DMS79 (cell line): ENCODE measurements at regions not wholly inside any gene's neighbourhood (a gene's known extent, or its start where the extent isn't known, plus 50 kb on each side); places are given as distances from the start of the nearest gene placed in this dataset.
"Not testable (repeated sequence)": the region's sequence is repeated elsewhere in the genome, so short reads cannot be mapped to it uniquely, and the experiment has no call there.

Source experiments
- DNase-seq: peaks from one replicate; lab custom pipeline; 2025; lab: John Stamatoyannopoulos, UW

DNA sequence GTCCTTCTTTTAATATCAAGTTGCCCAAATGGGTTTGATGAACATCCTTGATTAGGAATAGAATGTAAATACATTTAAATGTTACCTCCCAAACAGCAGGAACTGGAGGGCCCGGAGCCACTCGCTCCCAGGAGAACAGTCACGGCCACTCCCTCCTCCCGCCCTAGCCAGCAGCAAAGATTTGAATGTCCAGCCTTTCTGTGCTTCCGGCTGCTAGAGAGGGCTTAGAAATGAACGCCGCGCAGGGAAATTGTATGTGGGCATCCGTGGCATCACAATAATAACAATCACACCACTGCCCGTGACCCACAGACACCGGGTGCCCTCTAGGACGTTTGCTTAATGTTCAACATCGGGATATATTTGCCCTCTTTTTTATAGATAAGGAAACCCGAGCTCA is 164.9 kb upstream of the SALL3 start:
- DNase-seq = no peak

DNA sequence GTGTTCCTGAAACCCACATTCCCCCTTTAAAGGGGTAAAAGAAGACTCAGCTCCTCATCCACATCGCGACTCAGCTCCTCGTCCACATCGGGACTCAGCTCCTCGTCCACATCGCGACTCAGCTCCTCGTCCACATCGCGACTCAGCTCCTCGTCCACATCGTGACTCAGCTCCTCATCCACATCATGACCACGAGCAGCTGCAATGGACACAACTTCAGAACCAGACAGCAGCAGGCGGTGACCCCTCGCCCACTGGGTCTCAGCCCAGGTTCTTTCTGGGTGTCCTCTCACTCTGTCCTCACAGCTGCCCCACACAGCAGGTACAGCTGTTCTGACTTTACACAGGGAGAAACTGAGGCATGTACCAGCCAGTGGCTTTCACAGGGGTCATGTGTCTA is 163.5 kb upstream of the SALL3 start:
- DNase-seq = no peak

DNA sequence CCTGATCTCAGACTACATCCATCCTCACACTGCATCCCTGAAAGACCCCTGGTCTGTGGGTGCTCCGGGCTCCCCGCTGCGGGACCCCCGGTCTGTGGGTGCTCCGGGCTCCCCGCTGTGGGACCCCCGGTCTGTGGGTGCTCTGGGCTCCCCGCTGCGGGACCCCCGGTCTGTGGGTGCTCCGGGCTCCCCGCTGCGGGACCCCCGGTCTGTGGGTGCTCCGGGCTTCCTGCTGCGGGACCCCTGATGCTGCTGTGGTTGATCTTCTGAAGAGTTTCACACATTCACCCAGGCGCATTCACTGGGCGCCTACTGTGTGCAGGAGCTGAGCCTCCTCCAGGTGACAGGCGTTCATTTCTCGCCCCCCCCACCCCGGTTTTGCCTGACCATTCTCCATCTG is 162.7 kb upstream of the SALL3 start:
- no peak for DNase-seq

DNA sequence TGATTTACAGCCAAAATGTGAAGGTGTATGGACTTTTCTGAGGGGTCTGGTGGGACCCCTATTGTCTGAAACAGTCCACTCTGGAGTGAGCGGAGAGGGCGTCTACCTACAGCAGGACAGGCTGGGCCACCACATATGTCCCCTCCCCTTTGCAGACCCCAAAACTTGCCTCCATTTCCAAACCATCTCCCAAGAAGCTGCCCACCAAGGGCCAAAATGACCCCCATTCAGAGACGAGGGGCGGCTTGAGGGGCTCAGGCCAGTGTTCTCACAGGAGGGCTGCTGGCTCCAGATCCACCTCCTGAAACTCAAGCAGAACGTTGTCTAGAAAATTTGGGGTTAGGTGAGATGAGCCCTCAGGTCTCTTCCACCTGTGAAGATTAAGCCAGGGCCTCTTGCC is 161.1 kb upstream of the SALL3 start:
- DNase-seq = no peak

DNA sequence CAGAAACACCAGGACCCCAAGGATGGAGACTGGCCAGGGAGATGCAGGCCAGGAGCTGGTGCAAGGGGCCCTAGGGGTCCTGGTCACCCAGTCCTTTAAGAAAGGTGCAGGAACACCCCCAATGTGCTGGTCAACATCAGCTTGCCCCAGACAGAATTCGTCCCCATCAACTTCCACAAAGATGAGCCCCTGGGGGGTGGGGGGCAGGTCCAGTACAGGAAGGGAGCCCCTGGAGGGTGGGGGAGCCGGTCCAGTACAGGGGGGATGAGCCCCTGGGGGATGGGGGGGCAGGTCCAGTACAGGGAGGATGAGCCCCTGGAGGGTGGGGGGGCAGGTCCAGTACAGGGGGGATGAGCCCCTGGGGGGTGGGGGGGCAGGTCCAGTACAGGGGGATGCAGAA is 160.7 kb upstream of the SALL3 start:
- no peak for DNase-seq

DNA sequence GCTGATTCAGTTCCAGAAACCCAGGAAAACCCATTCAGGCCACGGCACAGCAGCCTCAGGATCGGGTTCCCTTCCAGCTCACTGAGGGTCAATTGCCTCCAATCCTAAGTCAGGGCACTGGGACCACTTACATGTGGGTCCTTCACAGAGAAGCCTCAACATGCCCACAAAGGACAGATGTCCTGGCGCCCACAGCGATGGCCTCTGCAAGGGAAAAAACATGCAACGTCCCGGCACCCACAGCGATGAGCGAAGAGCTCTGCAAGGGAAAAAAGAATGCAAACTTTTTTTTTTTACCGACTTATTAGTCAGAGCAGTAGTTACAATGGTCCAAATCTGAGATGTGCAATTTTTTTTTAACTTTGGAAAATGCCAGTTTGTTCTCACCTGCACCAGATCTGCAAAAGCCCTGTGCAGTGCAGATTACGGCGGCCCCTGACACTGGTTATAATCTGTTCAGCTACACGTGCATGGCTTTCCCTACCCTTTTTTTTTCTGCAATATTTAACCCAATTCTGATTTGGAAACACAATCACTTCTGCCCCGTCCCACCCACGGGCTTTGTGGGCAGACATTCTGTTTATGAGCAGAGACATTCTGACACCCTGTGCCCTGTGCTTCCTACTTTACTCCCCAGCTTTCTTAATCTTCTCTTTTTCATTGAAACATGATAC is 159.3 kb upstream of the SALL3 start:
- DNase-seq = no peak

DNA sequence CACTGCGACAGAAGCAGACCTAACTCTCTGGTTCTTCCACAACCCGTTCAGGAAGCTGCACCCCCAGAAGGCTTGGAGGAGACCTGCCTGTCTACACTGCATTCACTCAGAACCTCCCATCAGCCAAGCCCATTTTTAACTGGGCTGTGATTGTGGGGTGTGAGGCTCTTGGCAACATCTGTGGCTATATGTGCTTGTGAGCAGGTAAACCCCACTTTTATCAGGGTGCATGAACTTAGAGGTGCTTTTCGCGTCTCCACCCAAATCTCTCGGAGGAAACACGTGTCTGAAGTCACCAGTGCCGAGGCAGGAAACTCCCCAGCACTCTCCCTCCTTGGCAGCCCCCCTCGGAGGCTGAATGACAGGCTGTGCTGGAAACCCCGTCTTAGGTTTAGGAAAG is 158.2 kb upstream of the SALL3 start:
- DNase-seq = no peak

DNA sequence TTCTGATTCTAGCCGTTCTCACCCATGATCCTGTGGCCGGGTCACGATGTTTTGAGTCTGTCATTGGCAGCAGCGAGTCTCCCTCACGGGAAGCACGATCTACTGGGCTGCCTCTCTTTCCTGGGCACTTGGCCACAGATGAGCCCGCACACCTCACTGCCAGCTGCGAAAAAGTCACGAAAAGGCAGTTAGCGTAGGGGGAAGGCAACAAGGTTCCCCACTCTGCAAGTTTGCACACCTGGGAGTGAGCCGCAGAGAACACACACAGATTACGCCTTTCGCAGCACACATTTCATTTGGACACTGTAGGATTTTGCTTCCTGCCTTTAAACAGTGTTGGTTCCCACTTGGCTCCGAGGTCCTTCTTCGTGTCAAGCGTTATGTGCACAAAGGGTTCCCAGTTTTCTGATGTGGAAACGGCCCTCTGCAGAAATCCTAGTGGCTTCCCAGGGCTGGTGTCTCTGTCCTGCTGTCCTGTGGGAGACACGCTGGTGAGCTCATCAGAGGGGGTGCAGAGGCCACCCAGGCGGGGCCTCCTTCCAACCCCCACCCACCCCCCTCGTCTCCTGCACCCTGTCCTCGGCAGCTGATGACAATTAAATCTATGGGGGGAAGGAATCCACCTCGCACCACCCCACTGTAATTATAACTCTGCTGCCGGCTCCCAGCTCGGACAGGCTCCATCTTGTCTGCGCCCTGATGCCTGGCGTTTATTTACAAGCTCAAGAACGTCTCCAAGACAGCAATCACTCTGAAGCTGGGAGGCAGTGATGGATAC is 157.3 kb upstream of the SALL3 start:
- no peak for DNase-seq

DNA sequence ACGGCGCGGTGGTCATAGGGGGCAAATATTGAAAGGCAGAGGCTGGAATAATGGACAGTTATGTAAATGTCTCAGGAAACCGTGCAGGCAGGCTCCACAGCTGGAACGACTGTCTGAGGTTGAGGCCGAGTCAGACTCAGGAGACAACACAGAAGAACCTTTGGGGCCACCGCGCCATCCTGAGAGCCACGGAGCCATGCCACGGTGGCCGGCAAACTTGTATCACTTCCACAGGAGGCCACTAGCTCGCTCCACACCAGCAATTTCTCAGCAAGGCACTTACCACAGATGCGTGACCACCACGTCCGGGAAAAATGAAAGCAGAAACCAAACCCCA is 156.7 kb upstream of the SALL3 start:
- no peak for DNase-seq

DNA sequence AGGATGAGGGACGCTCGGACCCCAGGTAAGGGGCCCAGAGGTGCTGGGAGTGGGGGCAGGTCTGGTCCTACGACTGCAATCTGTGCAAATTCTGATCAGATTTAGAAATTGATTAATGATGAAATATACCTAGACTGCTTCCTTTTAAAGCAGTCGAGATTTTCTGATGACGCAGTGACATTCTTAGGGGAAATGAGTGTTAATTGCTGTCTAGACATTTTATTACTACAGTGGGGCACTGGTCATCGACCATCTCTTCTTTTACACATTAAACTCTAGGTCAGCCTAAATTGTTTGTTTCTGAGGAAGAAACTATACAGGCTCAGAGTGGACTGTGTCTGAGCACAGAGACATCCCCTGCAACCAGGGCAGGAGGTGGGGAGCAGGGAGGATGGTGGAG is 154.4 kb upstream of the SALL3 start:
- no peak for DNase-seq

DNA sequence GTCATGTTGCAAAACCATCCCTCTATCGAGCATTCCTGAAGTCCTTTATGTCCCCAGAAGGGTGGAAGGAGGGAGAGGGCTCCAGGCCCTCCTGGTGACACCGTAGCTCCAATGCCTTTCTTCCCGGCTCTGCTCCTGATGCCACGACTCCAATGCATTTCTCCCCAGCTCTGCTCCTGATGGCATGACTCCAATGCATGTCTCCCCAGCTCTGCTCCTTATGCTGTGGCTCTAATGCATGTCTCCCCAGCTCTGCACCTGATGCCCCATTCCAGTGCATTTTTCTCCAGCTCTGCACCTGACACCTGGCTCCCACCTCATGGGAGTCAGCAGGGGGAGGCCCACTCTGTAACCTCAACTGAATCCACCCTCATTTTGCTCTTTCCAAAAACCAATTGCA is 153.0 kb upstream of the SALL3 start:
- DNase-seq = no peak

DNA sequence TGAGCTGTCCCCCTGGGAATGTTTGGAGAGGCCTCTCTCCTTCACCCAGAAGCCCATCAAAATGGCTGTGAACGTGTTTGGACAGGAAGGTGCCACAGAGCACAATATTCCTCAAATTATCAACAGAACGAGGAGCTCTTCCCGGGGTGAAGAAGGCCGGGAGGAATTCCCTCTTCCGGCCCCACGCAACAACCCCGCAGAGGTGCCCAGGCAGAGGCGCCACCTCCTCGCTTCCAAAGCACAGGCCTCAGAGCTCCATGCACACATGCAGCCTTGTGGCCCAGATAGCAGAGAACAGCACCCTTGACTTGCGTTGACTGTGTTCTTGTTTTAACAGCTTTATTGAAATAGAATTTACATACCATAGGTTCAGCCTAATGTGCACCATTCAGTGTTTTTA is 152.5 kb upstream of the SALL3 start:
- DNase-seq = no peak

DNA sequence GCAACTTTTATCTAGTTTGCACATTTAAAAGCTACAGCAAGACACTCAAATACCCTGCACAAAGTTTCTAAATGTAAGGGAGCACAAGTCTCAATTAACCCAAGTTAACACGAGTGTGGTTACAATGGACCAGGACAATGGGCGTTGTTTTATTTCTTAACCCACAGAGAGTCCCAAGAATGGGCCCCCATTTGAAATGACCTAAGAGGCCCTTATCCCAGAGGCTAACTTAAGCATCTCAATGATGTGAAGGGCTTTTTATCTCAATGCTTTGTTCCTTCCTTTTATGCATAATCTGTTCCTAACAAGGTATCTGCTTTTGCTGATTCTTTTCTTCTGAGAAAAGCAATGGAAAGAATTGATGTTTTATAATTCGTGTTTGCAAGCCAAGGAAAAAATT is 151.5 kb upstream of the SALL3 start:
- DNase-seq = no peak

DNA sequence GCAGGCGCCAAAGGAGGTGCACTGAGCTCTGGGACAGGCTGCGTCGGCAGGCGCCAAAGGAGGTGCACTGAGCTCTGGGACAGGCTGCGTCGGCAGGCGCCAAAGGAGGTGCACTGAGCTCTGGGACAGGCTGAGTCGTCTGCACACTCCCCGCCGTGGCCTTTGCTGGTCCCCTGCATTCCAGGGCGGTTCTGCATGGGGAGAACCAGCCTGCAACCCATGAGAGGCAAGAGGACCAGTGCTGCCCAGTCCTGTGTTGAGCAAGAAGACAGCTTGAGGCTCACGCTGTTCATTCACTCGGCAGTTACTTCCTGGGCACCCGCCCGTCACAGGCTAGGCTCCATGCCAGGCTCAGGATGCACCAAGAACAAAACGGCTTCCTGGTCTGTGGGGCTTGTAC is 150.6 kb upstream of the SALL3 start:
- not testable (repeated sequence) for DNase-seq

DNA sequence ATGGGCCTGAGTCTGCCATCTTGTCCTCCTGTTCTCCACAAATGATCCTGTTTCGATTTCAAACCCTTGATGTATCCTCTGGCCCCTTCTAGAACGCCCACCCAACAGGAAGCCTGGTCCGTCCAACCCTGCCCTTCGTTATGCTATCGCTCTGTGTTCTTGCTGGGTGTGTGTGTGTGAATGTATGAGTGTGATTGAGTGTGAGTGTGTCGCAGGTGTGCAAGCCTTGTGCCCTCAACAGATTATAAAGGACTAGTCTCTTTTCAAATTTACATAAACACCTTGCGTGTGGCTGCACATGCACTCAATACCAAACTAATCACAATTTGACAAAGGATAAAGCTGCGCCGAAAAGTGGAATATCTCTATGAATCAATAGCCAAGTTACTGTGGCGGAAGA is 149.5 kb upstream of the SALL3 start:
- DNase-seq = no peak

DNA sequence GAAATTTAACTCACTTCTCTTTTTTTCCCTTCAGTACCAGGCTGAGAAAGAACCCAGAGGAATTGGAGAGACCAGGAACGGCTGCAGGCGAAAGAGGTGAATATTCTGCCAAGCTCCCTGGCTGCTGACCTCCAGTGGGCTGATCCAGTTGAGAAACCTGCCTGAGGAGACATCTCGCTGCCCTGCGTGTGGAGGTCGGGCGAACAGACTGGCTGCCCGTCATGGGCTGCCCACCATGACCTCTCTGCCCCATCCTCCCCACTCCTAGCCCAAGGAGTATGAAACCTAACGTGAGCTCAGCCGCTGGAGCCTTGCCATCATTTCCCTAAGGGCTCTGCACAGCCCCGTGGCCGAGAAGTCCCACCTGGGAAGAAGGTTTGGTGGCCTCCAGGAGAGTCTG is 148.8 kb upstream of the SALL3 start:
- DNase-seq = no peak

DNA sequence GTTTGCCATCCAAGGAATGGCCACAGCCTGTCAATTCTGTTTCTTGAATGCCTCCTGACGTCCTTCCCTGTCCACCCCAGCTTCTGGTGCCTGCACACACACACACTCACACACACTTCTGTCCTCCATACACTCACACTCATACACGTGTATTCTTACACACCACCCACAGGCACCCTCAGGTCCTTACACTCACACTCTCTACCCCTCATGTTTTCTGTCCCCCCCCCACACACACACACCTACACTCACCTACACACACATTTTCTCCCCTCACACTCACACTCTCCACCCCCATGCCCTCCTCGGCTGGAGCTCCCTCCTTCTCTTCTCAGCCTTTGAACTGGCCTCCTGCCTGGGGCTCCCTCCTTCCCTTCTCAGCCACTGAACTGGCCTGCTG is 148.0 kb upstream of the SALL3 start:
- DNase-seq = no peak

DNA sequence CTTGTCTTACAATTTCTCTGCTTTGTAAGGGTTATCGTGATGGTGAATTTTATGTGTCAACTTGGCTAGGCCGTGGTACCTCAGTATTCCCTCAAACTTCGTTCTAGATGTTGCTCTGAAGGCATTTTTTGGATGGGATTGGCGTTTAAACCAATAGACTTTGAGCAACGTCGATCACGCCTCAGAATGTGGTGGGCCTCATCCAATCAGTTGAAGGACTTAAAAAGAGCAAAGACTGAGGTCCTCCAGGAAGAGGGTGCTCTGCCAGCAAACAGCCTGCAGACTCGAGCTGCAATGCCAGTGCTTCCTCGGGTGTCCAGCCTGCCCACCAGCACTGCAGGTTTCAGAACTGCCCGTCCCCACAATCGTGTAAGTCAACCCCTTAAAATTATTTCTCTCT is 145.8 kb upstream of the SALL3 start:
- no peak for DNase-seq

DNA sequence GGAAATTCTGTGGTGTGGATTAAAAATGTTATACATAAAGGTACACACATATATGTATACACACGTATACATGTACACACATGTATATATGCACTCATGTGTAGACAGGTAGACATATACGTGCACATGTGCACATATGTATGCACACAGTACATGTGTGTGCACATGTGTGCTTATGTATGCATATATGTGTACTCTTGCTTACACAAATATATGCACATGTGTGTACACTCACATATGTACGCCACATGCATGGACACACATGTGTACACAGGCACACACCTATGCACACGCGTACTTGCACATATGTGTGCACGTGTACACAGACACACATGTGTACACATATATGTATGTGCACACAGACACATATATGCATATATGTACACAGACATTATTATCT is 142.8 kb upstream of the SALL3 start:
- no peak for DNase-seq

DNA sequence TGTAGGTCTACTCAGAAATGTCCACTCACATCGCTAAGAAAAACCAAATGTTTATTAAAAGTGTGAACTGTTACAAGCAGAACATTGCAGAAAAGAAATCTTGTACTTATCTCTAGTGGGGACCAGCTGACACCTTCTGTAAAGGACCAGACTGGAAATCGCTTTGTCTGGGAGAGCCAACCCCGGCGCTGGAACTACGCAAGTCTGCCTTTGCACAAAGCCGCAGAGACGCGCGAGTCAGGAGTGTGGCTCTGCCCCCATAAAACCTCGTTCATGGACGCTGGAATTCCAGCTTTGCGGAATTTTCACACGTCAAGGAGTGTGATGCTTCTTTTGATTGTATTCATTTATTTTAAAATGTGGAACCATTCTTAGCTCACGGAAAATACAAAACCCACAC is 141.9 kb upstream of the SALL3 start:
- DNase-seq = no peak

DNA sequence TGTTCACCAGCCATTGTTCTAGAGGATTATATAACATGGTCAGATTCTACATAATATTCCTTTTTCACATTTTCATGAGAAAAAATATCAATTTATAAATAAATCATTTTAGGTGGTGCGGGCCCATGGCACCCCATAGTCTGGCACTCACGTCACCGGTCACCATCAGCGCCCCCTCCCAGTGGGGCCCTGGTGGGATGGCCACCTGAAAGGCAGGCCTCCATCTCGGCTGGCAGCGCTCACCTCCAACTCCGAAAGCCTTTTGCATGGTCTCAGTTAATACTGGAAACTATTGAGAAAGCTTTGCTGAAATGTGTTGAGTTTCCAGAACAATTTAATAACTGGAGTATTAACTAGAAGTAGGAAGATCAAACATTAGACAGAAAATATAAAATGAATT is 141.4 kb upstream of the SALL3 start:
- no peak for DNase-seq

DNA sequence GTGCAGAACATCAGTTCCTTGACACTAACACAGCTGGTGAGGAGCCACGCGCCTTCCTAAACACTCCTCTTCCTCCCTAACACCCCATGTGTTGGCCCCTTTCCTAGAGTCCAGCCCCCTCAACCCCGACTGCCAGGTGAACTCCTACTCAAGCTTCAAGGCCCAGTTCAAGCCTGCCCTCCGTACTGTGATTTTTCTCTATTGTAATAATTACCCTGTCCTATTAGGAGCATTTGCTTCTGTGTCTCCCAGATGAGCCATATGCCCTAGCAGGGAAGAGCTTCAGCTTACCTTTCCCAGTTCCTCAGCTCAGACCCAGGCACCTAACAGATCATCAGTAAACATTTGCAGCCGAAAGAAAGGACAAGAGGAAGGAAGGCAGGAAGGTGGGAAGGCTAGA is 130.6 kb upstream of the SALL3 start:
- DNase-seq = no peak

DNA sequence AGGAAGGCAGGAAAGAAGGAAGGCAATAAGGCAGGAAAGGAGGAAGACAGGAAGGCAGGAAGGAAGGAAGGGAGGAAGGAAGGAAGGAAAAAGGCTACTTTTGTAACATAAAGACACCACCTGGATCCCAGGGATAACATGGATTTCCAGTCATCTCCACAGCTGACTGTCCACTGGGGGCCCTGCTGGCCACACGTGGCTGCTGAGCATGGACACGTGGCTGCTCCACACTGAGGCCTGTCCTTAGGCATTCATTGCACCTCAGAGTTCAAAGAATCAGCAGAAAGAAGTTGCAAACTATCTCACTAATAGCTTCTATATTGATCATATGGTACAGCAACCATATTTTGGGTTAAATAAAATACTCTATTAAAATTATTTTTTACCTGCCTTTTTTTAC is 130.2 kb upstream of the SALL3 start:
- DNase-seq = no peak

DNA sequence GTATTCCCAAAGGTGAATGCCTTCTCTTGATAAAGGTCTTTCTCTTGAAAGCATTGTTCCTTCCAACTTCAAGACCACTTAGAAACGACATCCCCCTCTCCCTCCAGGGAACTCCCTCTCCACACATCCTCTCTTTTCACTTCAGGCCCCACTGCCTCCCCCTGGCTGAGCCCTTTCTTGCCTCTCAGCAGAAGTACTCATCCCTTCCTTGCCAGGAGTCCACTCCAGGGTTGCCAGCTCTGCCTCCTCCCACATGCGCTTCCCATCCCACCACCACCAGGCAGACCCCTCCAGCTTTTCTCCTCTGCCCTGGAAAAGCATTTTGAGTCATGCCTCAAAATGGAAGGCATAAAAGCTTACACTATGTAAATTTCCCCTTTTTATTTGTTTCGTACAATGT is 126.3 kb upstream of the SALL3 start:
- no peak for DNase-seq
